ENCODE measurements at regions not wholly inside any gene's neighbourhood (a gene's known extent, or its start where the extent isn't known, plus 50 kb on each side); places are given as distances from the start of the nearest gene placed in this dataset.

- no peak for ATAC-seq
- TF ChIP-seq ARNTL (CRISPR knock-in tag; IDR thresholded peaks at IDR 0.05; ENCODE audit: borderline replicate concordance, low read depth) (no peak), SNAI2 (CRISPR knock-in tag; IDR thresholded peaks at IDR 0.05) (no peak), ZNF8 (CRISPR knock-in tag; IDR thresholded peaks at IDR 0.05) (no peak), ZNF70 (CRISPR knock-in tag; IDR thresholded peaks at IDR 0.05) (no peak), PATZ1 (CRISPR knock-in tag; IDR thresholded peaks at IDR 0.05; ENCODE audit: borderline replicate concordance) (no peak), CSDC2 (CRISPR knock-in tag; IDR thresholded peaks at IDR 0.05) (no peak), CSRNP3 (CRISPR knock-in tag; IDR thresholded peaks at IDR 0.05) (no peak), RARB (CRISPR knock-in tag; IDR thresholded peaks at IDR 0.05) (no peak), ZFP3 (CRISPR knock-in tag; IDR thresholded peaks at IDR 0.05) (no peak), TSHZ2 (CRISPR knock-in tag; IDR thresholded peaks at IDR 0.05) (no peak), TCF4 (CRISPR knock-in tag; IDR thresholded peaks at IDR 0.05; ENCODE audit: borderline replicate concordance) (no peak), GLIS3 (CRISPR knock-in tag; IDR thresholded peaks at IDR 0.05) (no peak), ZC3H10 (CRISPR knock-in tag; IDR thresholded peaks at IDR 0.05) (no peak), PPARA (CRISPR knock-in tag; IDR thresholded peaks at IDR 0.05; ENCODE audit: borderline replicate concordance) (no peak), ISL1 (CRISPR knock-in tag; IDR thresholded peaks at IDR 0.05) (no peak), OSR1 (CRISPR knock-in tag; IDR thresholded peaks at IDR 0.05) (no peak)
Observed at GRCh38 chr5:11998397-11998796, 94.2 kb upstream of the CTNND2 start.

- ATAC-seq, result no peak
- TF ChIP-seq PATZ1 (CRISPR knock-in tag; IDR thresholded peaks at IDR 0.05; ENCODE audit: borderline replicate concordance) (no peak), CSRNP3 (CRISPR knock-in tag; IDR thresholded peaks at IDR 0.05) (no peak), GLIS3 (CRISPR knock-in tag; IDR thresholded peaks at IDR 0.05) (no peak), ZNF565 (CRISPR knock-in tag; conservative IDR thresholded peaks at IDR 0.05; ENCODE audit: low read depth) (no peak), ESRRG (CRISPR knock-in tag; IDR thresholded peaks at IDR 0.05) (no peak), ZFP30 (CRISPR knock-in tag; IDR thresholded peaks at IDR 0.05) (no peak), CSDC2 (CRISPR knock-in tag; IDR thresholded peaks at IDR 0.05) (no peak), ARNTL (CRISPR knock-in tag; IDR thresholded peaks at IDR 0.05; ENCODE audit: borderline replicate concordance, low read depth) (no peak), PPARA (CRISPR knock-in tag; IDR thresholded peaks at IDR 0.05; ENCODE audit: borderline replicate concordance) (no peak), TOX (CRISPR knock-in tag; IDR thresholded peaks at IDR 0.05; ENCODE audit: borderline replicate concordance) (no peak), TCF4 (CRISPR knock-in tag; IDR thresholded peaks at IDR 0.05; ENCODE audit: borderline replicate concordance) (no peak), ZFP3 (CRISPR knock-in tag; IDR thresholded peaks at IDR 0.05) (no peak), RARB (CRISPR knock-in tag; IDR thresholded peaks at IDR 0.05) (no peak), CREB5 (CRISPR knock-in tag; IDR thresholded peaks at IDR 0.05; ENCODE audit: low read depth) (no peak), ZNF8 (CRISPR knock-in tag; IDR thresholded peaks at IDR 0.05) (no peak), ISL1 (CRISPR knock-in tag; IDR thresholded peaks at IDR 0.05) (no peak), ZNF70 (CRISPR knock-in tag; IDR thresholded peaks at IDR 0.05) (no peak)
Observed at GRCh38 chr5:11997942-11998341, 93.7 kb upstream of the CTNND2 start.

Measured in SK-N-SH treated with all-trans-retinoic acid at 6 μM for 48 hours (cell line).